LNCAP (cell line): ENCODE measurements at regions not wholly inside any gene's neighbourhood (a gene's known extent, or its start where the extent isn't known, plus 50 kb on each side); places are given as distances from the start of the nearest gene placed in this dataset.

Source experiments
- TF ChIP-seq, protein P1 (sequence below): fragments of 450-650 bp; IDR thresholded peaks from 2 replicates; pipeline ENCODE4 v1.5.1; 2017; ENCODE audit warnings: mild to moderate bottlenecking

DNA sequence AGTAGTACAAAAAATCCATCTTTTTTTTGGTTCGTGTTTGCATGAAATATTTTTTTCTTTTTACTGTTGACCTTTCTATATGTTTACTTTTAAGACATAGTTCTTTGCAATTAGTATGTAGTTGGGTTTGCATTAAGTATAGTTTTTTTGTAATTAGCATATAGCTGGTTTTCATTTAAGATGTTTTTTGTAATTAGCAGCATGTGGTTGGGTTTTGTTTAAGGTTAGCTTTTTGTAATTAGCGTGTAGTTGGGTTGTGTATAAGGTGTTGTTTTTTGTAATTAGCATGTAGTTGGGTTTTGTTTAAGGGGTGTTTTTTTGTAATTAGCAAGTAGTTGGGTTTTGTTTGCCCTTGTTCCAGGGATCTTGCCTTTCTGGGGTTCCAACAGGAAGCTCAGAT is 193.1 kb downstream of the LPIN1 start:
- TF ChIP-seq, protein P1, sequence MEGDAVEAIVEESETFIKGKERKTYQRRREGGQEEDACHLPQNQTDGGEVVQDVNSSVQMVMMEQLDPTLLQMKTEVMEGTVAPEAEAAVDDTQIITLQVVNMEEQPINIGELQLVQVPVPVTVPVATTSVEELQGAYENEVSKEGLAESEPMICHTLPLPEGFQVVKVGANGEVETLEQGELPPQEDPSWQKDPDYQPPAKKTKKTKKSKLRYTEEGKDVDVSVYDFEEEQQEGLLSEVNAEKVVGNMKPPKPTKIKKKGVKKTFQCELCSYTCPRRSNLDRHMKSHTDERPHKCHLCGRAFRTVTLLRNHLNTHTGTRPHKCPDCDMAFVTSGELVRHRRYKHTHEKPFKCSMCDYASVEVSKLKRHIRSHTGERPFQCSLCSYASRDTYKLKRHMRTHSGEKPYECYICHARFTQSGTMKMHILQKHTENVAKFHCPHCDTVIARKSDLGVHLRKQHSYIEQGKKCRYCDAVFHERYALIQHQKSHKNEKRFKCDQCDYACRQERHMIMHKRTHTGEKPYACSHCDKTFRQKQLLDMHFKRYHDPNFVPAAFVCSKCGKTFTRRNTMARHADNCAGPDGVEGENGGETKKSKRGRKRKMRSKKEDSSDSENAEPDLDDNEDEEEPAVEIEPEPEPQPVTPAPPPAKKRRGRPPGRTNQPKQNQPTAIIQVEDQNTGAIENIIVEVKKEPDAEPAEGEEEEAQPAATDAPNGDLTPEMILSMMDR = no peak

DNA sequence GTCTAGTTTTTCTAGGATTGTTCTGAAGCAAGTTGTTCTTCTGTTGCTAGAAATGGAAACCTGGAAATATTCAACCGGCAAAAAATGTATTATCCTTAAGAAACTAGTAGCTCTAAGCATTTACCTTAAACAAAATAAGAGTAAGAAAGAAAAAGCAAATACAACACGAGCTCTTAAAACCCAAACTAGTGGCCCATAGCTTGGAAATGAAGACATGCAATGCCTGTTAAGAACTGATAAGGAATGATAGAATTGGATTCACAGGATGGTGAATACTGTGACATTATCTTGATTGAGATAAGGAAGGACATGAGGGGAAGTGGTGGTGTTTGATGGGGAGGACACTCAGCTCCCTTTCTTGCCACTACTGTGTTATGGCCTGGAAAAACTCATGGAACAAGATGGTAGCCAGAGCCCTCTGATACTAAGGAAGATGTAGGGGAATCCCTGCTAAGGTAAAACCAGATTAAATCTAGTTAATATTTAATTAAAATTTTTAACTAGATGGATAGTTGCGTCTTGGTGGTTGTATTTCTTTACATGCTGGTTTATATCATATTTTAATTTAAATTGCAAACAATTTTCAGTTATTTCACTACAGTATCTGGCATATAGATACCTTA is 193.8 kb downstream of the LPIN1 start:
- TF ChIP-seq, protein P1 = no peak

DNA sequence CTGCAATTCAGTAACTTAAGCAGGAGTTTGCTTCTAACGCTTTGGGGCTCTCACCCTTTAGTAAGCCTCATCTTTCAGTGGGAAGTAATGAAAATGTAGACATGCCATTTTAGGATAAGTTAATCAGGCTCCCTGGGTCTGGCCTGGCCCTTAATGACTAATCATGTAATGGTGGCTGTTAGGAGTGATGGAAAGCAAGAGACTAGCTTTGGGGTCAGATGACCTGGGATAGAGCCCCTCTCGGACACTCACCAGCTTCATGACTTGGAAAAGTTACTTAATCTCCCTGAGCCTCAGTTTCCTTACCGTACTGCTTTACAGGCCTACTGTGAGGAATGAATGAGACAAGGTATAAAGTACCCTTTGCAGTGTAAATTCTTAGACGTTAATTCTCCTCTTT is 194.4 kb downstream of the LPIN1 start:
- TF ChIP-seq, protein P1 = no peak

DNA sequence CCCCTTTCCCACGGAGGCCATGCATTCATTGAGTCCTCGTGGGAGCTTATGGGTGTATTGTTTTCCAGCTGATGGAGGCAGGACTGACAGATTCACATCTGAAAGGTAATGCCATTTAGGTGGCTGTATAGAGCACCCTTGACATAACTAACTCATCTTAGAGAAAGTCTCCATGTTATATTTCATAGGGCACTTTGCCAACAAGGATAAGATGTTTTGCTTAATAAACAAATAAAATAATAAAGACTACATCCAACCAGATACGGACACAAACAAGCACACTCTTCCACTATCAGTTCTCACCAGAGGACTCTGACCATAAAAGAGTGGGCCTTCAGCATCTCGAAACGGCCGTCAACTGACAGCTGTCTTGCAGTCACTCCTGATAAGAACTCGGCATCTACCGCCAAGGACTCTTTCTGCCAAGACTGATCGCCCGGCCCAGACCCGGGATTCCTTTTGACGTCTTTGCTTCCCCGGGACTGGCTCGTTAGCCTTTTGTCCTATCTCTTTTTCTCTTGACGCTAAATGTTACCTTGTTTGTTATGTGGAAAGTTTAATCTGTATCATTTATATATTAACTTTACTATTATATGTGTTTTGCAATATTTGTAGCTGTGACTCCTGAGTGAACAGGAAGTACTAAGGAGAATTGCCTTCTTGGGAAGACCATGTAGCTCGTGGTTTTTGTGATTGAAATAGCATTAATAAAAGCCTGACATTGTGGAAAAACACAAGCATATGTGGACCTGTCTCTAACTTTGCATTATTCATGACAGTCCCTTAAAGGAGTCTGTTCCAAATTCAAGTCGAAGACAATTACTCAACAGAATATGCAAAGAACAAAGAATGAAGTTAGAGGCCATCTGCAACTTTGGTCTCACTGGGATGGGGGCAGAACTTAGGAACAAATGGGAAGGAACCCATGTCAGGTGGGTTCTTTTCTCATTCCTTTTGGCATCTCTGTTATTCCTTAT is 195.1 kb downstream of the LPIN1 start:
- TF ChIP-seq, protein P1 = no peak

GRCh38 chr2:11942178-11942569 is 195.7 kb downstream of the LPIN1 start:
- TF ChIP-seq, protein P1 = no peak

- TF ChIP-seq, protein P1 = no peak
Measured at GRCh38 chr2:11944311-11944710, 197.9 kb downstream of the LPIN1 start.

- TF ChIP-seq, protein P1 = no peak
Measured at GRCh38 chr2:11945139-11946126, 199.0 kb downstream of the LPIN1 start.
